Liver (tissue), 3 donors: ENCODE measurements at regions not wholly inside any gene's neighbourhood (a gene's known extent, or its start where the extent isn't known, plus 50 kb on each side); places are given as distances from the start of the nearest gene placed in this dataset.

Experiments
- HNF4G ChIP-seq: IDR thresholded peaks from 2 replicates; pipeline ENCODE4 v1.6.1; 2016; ENCODE audit warnings: antibody characterized with exemption
- JUND ChIP-seq, 2 donors: IDR thresholded peaks; 2 replicates each; pipeline ENCODE4 v1.6.1; 2016; ENCODE audit warnings: antibody characterized with exemption in 2 of 2
- SP1 ChIP-seq: IDR thresholded peaks from 2 replicates; pipeline ENCODE4 v1.6.1; 2018; ENCODE audit warnings: antibody characterized with exemption, mild to moderate bottlenecking
- TF ChIP-seq, protein P1 (sequence below): fragments of 150-350 bp; IDR thresholded peaks from 2 replicates; pipeline ENCODE4 v1.5.1; 2017; ENCODE audit warnings: improper control_type of control experiment, low read depth, low read length; ENCODE audit not compliant: missing input control
- TF ChIP-seq, protein P2 (sequence below): IDR thresholded peaks from 2 replicates; pipeline ENCODE4 v1.6.1; 2016; ENCODE audit warnings: antibody characterized with exemption
- donor health status: healthy.
- donor health status: healthy.

DNA sequence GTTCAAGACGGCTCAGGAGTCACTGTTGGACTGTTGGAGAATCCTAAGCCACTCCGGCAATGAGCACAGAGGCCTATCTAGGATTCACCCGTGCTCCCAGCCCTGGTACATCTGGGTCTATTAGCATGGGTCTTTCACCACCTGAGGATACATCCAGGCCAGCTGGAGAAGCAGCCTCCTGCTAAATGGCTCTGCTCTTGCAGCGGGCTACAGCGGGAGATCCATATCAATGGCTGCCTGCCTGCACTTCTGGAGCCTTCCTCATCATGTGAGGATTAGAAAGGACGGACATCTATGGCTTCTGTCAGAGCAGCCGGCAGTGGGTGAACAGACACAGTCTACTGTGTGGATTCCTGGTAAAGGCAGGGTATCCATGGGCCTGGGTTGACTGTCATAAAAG lies 357.4 kb downstream of the MLLT3 start:
- TF ChIP-seq, protein P1, sequence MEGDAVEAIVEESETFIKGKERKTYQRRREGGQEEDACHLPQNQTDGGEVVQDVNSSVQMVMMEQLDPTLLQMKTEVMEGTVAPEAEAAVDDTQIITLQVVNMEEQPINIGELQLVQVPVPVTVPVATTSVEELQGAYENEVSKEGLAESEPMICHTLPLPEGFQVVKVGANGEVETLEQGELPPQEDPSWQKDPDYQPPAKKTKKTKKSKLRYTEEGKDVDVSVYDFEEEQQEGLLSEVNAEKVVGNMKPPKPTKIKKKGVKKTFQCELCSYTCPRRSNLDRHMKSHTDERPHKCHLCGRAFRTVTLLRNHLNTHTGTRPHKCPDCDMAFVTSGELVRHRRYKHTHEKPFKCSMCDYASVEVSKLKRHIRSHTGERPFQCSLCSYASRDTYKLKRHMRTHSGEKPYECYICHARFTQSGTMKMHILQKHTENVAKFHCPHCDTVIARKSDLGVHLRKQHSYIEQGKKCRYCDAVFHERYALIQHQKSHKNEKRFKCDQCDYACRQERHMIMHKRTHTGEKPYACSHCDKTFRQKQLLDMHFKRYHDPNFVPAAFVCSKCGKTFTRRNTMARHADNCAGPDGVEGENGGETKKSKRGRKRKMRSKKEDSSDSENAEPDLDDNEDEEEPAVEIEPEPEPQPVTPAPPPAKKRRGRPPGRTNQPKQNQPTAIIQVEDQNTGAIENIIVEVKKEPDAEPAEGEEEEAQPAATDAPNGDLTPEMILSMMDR = no peak
- TF ChIP-seq, protein P2, sequence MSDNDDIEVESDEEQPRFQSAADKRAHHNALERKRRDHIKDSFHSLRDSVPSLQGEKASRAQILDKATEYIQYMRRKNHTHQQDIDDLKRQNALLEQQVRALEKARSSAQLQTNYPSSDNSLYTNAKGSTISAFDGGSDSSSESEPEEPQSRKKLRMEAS = no peak
- TF ChIP-seq JUND (IDR thresholded peaks at IDR 0.05) = no peak
- no peak for TF ChIP-seq HNF4G
- no peak for TF ChIP-seq SP1
